GM19452 (cell line): ENCODE measurements at regions not wholly inside any gene's neighbourhood (a gene's known extent, or its start where the extent isn't known, plus 50 kb on each side); places are given as distances from the start of the nearest gene placed in this dataset.
A peak's percentile ranks its signal among the peaks of the same experiment; 100 is the strongest.
"Not testable (repeated sequence)": the region's sequence is repeated elsewhere in the genome, so short reads cannot be mapped to it uniquely, and the experiment has no call there.

Experiments
- ATAC-seq: cut with Tn5 transposase; IDR thresholded peaks from one replicate; pipeline ENCODE4 v1.9.1; 2021; ENCODE audit not compliant: unreplicated experiment

GRCh38 chr6:3960754-3961361 lies 111.7 kb downstream of the FAM50B start:
- ATAC-seq = no peak

- no peak for ATAC-seq
Observed at GRCh38 chr6:3961581-3962215, 112.5 kb downstream of the FAM50B start.

- ATAC-seq = no peak
Observed at GRCh38 chr6:3962291-3963280, 113.4 kb downstream of the FAM50B start.

- no peak for ATAC-seq
Observed at GRCh38 chr6:3963426-3963825, 114.3 kb downstream of the FAM50B start.

GRCh38 chr6:3965071-3965718 lies 113.7 kb downstream of the FAM217A start:
- no peak for ATAC-seq

GRCh38 chr6:3966426-3966825 lies 112.5 kb downstream of the FAM217A start:
- ATAC-seq = no peak

- no peak for ATAC-seq
Observed at GRCh38 chr6:3970097-3970496, 108.8 kb downstream of the FAM217A start.

- not testable (repeated sequence) for ATAC-seq
Observed at GRCh38 chr6:3973152-3973551, 105.8 kb downstream of the FAM217A start.

GRCh38 chr6:3977875-3978711 lies 100.8 kb downstream of the FAM217A start:
- peak; percentile 77 for ATAC-seq

- ATAC-seq = not testable (repeated sequence)
Observed at GRCh38 chr6:3978966-3979365, 100.0 kb downstream of the FAM217A start.

GRCh38 chr6:3981917-3982316 lies 97.0 kb downstream of the FAM217A start:
- ATAC-seq = no peak

- no peak for ATAC-seq
Observed at GRCh38 chr6:3983778-3984177, 95.2 kb downstream of the FAM217A start.

- ATAC-seq = no peak
Observed at GRCh38 chr6:3984494-3984893, 94.4 kb downstream of the FAM217A start.

GRCh38 chr6:3986241-3986640 lies 92.7 kb downstream of the FAM217A start:
- ATAC-seq = no peak

- ATAC-seq = no peak
Observed at GRCh38 chr6:3987053-3987452, 91.9 kb downstream of the FAM217A start.

GRCh38 chr6:3987576-3987975 lies 91.4 kb downstream of the FAM217A start:
- no peak for ATAC-seq

- ATAC-seq = peak; percentile 74
Observed at GRCh38 chr6:3990692-3991491, 88.0 kb downstream of the FAM217A start.

GRCh38 chr6:3991941-3992340 lies 87.0 kb downstream of the FAM217A start:
- ATAC-seq = no peak

GRCh38 chr6:3996349-3996748 lies 82.6 kb downstream of the FAM217A start:
- ATAC-seq = no peak
